Esophagus squamous epithelium (tissue), 4 donors: ENCODE measurements at regions not wholly inside any gene's neighbourhood (a gene's known extent, or its start where the extent isn't known, plus 50 kb on each side); places are given as distances from the start of the nearest gene placed in this dataset.

Source experiments
- CTCF ChIP-seq, 6 experiments: fragments of 450-650 bp in 4 of 6; fragments of 200-600 bp in 2 of 6; sonication (generic) in 2 of 6; IDR thresholded peaks; one replicate each; pipeline ENCODE4 v1.5.1; 2016 to 2019; ENCODE audit warnings: antibody characterized with exemption in 6 of 6, mild to moderate bottlenecking in 4 of 6, moderate library complexity in 4 of 6
- POLR2A ChIP-seq, 4 donors: fragments of 450-650 bp; IDR thresholded peaks; one replicate each; pipeline ENCODE4 v1.6.1; 2017; ENCODE audit warnings: antibody characterized with exemption in 4 of 4, mild to moderate bottlenecking in 4 of 4, moderate library complexity in 3 of 4

- TF ChIP-seq POLR2A (IDR thresholded peaks at IDR 0.05) (no peak), CTCF (IDR thresholded peaks at IDR 0.05) (no peak)
These were observed 103.3 kb downstream of the TMEM18 start for GRCh38 chr2:573805-574392.
